ENCODE measurements at regions not wholly inside any gene's neighbourhood (a gene's known extent, or its start where the extent isn't known, plus 50 kb on each side); places are given as distances from the start of the nearest gene placed in this dataset.

- peaks cover 3 to 15% (median 10%) of the 10 kb centered on the region in 4 donors for H3K4me1 ChIP-seq
- DNase-seq (peak in 1 of 2 donors; percentile 45), ATAC-seq (ENCODE audit: low FRiP score in 2 of 2) (peak in 1 of 2 donors; percentile 72)
- no peaks in the 10 kb centered on the region for H3K27me3 ChIP-seq
- H3K27ac ChIP-seq, result peak overlapping the region in 1 of 4 donors; percentile 17
- H3K36me3 ChIP-seq, result no peaks in the 10 kb centered on the region
- TF ChIP-seq EP300 (IDR thresholded peaks at IDR 0.05) (no peak), CTCF (IDR thresholded peaks at IDR 0.05) (no peak), POLR2A (IDR thresholded peaks at IDR 0.05) (no peak), POLR2AphosphoS5 (IDR thresholded peaks at IDR 0.05) (no peak)
- 50 to 69% methylated on average over 4 to 5 of the region's 5 CpGs for WGBS, 2 donors
- H3K4me3 ChIP-seq, result no peak overlapping the region
- no peaks in the 10 kb centered on the region for H3K9me3 ChIP-seq
Observed at GRCh38 chr5:54659700-54660131, 142.2 kb downstream of the SNX18 start.

- DNase-seq, result no peak
- H3K36me3 ChIP-seq, result no peaks in the 10 kb centered on the region
- H3K4me3 ChIP-seq, result no peak overlapping the region
- H3K4me1 ChIP-seq, result peaks cover 3 to 20% (median 16%) of the 10 kb centered on the region in 4 donors
- no peak for TF ChIP-seq EP300 (IDR thresholded peaks at IDR 0.05)
- TF ChIP-seq CTCF (IDR thresholded peaks at IDR 0.05), result no peak
- TF ChIP-seq POLR2A (IDR thresholded peaks at IDR 0.05), result no peak
- no peak for TF ChIP-seq POLR2AphosphoS5 (IDR thresholded peaks at IDR 0.05)
- WGBS, 2 donors, result 71 to 82% methylated on average over 3 of the region's 3 CpGs
- no peaks in the 10 kb centered on the region for H3K27me3 ChIP-seq
- ATAC-seq (ENCODE audit: low FRiP score in 2 of 2), result no peak
- H3K27ac ChIP-seq, result no peak overlapping the region
- H3K9me3 ChIP-seq, result no peaks in the 10 kb centered on the region
Observed at GRCh38 chr5:54658010-54658409, 140.5 kb downstream of the SNX18 start.

GRCh38 chr5:54656261-54656728, 138.7 kb downstream of the SNX18 start:
- H3K27ac ChIP-seq, result peak overlapping the region in 1 of 4 donors; percentile 20
- WGBS, 2 donors, result 43 to 58% methylated on average over 2 of the region's 2 CpGs
- no peaks in the 10 kb centered on the region for H3K9me3 ChIP-seq
- H3K27me3 ChIP-seq, result no peaks in the 10 kb centered on the region
- TF ChIP-seq EP300 (IDR thresholded peaks at IDR 0.05), result peak in 2 of 4 donors; percentile 62 to 67
- peak in 1 of 2 donors; percentile 27 for TF ChIP-seq POLR2AphosphoS5 (IDR thresholded peaks at IDR 0.05)
- no peak for TF ChIP-seq CTCF (IDR thresholded peaks at IDR 0.05)
- no peak for DNase-seq
- H3K4me1 ChIP-seq, result peaks cover 3 to 20% (median 16%) of the 10 kb centered on the region in 4 donors
- H3K4me3 ChIP-seq, result no peak overlapping the region
- peak in 1 of 2 donors; percentile 74 for ATAC-seq (ENCODE audit: low FRiP score in 2 of 2)
- no peaks in the 10 kb centered on the region for H3K36me3 ChIP-seq

- peak overlapping the region in 1 of 4 donors; percentile 42 for H3K27ac ChIP-seq
Observed at GRCh38 chr5:54655761-54656160, 138.2 kb downstream of the SNX18 start.

More at GRCh38 chr5:54655761-54656160, 138.2 kb downstream of the SNX18 start:
- H3K9me3 ChIP-seq, result no peaks in the 10 kb centered on the region
- DNase-seq (no peak), ATAC-seq (ENCODE audit: low FRiP score in 2 of 2) (no peak)
- WGBS, 2 donors, result 82 to 94% methylated on average over 2 of the region's 2 CpGs
- no peaks in the 10 kb centered on the region for H3K27me3 ChIP-seq
- TF ChIP-seq POLR2A (IDR thresholded peaks at IDR 0.05), result no peak
- no peak for TF ChIP-seq POLR2AphosphoS5 (IDR thresholded peaks at IDR 0.05)
- no peak for TF ChIP-seq EP300 (IDR thresholded peaks at IDR 0.05)
- TF ChIP-seq CTCF (IDR thresholded peaks at IDR 0.05), result no peak
- H3K4me3 ChIP-seq, result no peak overlapping the region
- H3K36me3 ChIP-seq, result no peaks in the 10 kb centered on the region
- H3K4me1 ChIP-seq, result peaks cover 3 to 20% (median 16%) of the 10 kb centered on the region in 4 donors
